ENCODE measurements at regions not wholly inside any gene's neighbourhood (a gene's known extent, or its start where the extent isn't known, plus 50 kb on each side); places are given as distances from the start of the nearest gene placed in this dataset.

DNA sequence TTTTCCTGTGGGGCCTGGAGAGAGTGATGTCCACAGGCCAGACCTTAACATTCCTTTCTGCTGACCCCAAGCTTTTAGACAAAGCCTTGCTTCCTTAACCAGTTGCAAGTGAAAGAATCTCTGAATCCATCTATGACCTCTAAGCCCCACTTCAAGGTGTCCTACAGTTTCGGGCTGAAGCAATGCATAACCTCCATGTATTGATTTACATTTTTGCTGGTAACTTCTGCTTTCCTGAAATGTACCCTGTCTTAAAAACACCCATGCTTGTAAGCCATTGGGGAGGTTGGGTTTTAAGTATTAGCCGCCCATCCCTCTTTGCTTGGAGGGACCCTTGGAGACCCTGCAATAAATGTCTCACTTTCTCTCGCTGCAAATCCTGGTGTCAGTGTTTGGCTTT, 190.6 kb downstream of the VRK1 start:
- TF ChIP-seq RFXAP (CRISPR knock-in tag; IDR thresholded peaks at IDR 0.05; ENCODE audit: borderline replicate concordance) (no peak), SAFB2 (CRISPR knock-in tag; IDR thresholded peaks at IDR 0.05; ENCODE audit: borderline replicate concordance, low read depth) (no peak), PHF8 (CRISPR knock-in tag; IDR thresholded peaks at IDR 0.05) (no peak)
- H3K4me1 ChIP-seq (ENCODE audit: insufficient read depth, low read length) = no peaks in the 10 kb centered on the region
- intact Hi-C loops (cut with micrococcal nuclease; ENCODE audit: unreplicated experiment) = no loop called here
- in situ Hi-C loops (cut with HindIII; ENCODE audit: extremely low pct_ligation_motif_present, low pct_unique_long_range_greater_than_20kb) = no loop called here
- H4K20me1 ChIP-seq (ENCODE audit: insufficient read depth, low read length) = no peaks in the 10 kb centered on the region
- H3K4me2 ChIP-seq (ENCODE audit: low read depth, low read length) = no peak overlapping the region
- DNase-seq (ENCODE audit: low spot score) (no peak), ATAC-seq (no peak), FAIRE-seq (no peak)
- POLR2A ChIA-PET = no interaction called here
- 28% methylated on average over 3 of the region's 3 CpGs for WGBS (ENCODE audit: low lambda C conversion rate)
- H3K4me3 ChIP-seq (replicated peaks in 1 of 3; ENCODE audit: insufficient read depth in 1 of 3, low read depth in 2 of 3, low read length in 3 of 3) = no peak overlapping the region
- no peaks in the 10 kb centered on the region for H3K9me3 ChIP-seq (ENCODE audit: low read length)
- no peak overlapping the region for H3K27ac ChIP-seq (ENCODE audit: extremely low read length, insufficient read depth, low read length)
- CTCF ChIA-PET (ENCODE audit: low intra/inter-chr PET ratio, low total read pairs) = no interaction called here
- H3K79me2 ChIP-seq (ENCODE audit: insufficient read depth, low read length) = no peaks in the 10 kb centered on the region
- H2AFZ ChIP-seq (ENCODE audit: low read length) = no peak overlapping the region
- no peaks in the 10 kb centered on the region for H3K27me3 ChIP-seq (ENCODE audit: control insufficient read depth in 1 of 2, insufficient read depth in 2 of 2, low read length in 2 of 2)
- no TSS peak for BruUV-seq (replicated peaks)
- no peaks in the 10 kb centered on the region for H3K36me3 ChIP-seq (replicated peaks in 1 of 2; ENCODE audit: control insufficient read depth in 1 of 2, insufficient read depth in 2 of 2, low read length in 2 of 2)
- H3K9ac ChIP-seq (ENCODE audit: insufficient read depth, low read depth, low read length) = no peak overlapping the region

DNA sequence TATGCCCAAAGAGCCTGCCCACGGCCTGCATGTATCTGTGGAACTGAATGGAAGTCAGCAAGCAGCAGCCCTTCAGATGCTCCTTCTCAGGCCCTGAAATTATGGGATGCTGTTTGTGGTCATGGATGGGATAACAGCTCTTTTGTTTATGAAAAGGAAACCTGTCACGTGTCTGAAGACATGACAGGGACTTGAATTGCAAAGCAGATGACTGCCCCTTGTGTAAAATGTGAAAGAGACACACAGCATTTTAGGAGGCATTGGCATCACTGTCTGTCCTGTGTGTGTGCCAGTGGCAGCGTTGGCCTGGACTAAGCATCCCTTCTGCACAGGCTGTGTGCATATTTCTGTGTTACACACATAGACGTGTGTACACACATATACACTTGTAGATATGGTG, 192.1 kb downstream of the VRK1 start:
- Histone ChIP-seq H3K79me2 (ENCODE audit: insufficient read depth, low read length) (no peaks in the 10 kb centered on the region), H4K20me1 (ENCODE audit: insufficient read depth, low read length) (no peaks in the 10 kb centered on the region), H3K9me3 (ENCODE audit: low read length) (no peaks in the 10 kb centered on the region), H2AFZ (ENCODE audit: low read length) (no peak overlapping the region), H3K36me3 (replicated peaks in 1 of 2; ENCODE audit: control insufficient read depth in 1 of 2, insufficient read depth in 2 of 2, low read length in 2 of 2) (no peaks in the 10 kb centered on the region), H3K27ac (ENCODE audit: extremely low read length, insufficient read depth, low read length) (no peak overlapping the region), H3K9ac (ENCODE audit: insufficient read depth, low read depth, low read length) (no peak overlapping the region), H3K4me2 (ENCODE audit: low read depth, low read length) (no peak overlapping the region), H3K4me1 (ENCODE audit: insufficient read depth, low read length) (no peaks in the 10 kb centered on the region), H3K27me3 (ENCODE audit: control insufficient read depth in 1 of 2, insufficient read depth in 2 of 2, low read length in 2 of 2) (no peaks in the 10 kb centered on the region), H3K4me3 (replicated peaks in 1 of 3; ENCODE audit: insufficient read depth in 1 of 3, low read depth in 2 of 3, low read length in 3 of 3) (no peak overlapping the region)
- no peak for FAIRE-seq
- CTCF ChIA-PET (ENCODE audit: low intra/inter-chr PET ratio, low total read pairs) = no interaction called here
- intact Hi-C loops (cut with micrococcal nuclease; ENCODE audit: unreplicated experiment) = no loop called here
- POLR2A ChIA-PET = no interaction called here
- BruUV-seq (replicated peaks) = no TSS peak
- no peak for ATAC-seq
- in situ Hi-C loops (cut with HindIII; ENCODE audit: extremely low pct_ligation_motif_present, low pct_unique_long_range_greater_than_20kb) = no loop called here
- DNase-seq (ENCODE audit: low spot score) = no peak
- 0% methylated on average over 4 of the region's 4 CpGs for WGBS (ENCODE audit: low lambda C conversion rate)
- TF ChIP-seq, protein P1, sequence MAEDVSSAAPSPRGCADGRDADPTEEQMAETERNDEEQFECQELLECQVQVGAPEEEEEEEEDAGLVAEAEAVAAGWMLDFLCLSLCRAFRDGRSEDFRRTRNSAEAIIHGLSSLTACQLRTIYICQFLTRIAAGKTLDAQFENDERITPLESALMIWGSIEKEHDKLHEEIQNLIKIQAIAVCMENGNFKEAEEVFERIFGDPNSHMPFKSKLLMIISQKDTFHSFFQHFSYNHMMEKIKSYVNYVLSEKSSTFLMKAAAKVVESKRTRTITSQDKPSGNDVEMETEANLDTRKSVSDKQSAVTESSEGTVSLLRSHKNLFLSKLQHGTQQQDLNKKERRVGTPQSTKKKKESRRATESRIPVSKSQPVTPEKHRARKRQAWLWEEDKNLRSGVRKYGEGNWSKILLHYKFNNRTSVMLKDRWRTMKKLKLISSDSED (CRISPR knock-in tag; IDR thresholded peaks at IDR 0.05) = no peak
- TF ChIP-seq, protein P2, sequence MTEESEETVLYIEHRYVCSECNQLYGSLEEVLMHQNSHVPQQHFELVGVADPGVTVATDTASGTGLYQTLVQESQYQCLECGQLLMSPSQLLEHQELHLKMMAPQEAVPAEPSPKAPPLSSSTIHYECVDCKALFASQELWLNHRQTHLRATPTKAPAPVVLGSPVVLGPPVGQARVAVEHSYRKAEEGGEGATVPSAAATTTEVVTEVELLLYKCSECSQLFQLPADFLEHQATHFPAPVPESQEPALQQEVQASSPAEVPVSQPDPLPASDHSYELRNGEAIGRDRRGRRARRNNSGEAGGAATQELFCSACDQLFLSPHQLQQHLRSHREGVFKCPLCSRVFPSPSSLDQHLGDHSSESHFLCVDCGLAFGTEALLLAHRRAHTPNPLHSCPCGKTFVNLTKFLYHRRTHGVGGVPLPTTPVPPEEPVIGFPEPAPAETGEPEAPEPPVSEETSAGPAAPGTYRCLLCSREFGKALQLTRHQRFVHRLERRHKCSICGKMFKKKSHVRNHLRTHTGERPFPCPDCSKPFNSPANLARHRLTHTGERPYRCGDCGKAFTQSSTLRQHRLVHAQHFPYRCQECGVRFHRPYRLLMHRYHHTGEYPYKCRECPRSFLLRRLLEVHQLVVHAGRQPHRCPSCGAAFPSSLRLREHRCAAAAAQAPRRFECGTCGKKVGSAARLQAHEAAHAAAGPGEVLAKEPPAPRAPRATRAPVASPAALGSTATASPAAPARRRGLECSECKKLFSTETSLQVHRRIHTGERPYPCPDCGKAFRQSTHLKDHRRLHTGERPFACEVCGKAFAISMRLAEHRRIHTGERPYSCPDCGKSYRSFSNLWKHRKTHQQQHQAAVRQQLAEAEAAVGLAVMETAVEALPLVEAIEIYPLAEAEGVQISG (CRISPR knock-in tag; IDR thresholded peaks at IDR 0.05) = no peak
- TF ChIP-seq FOXO1 (CRISPR knock-in tag; IDR thresholded peaks at IDR 0.05) (no peak), ZFAT (CRISPR knock-in tag; conservative IDR thresholded peaks at IDR 0.05) (no peak), ZNF703 (CRISPR knock-in tag; IDR thresholded peaks at IDR 0.05; ENCODE audit: borderline replicate concordance) (no peak), ZNF878 (CRISPR knock-in tag; IDR thresholded peaks at IDR 0.05) (no peak)
- TF ChIP-seq, protein P3, sequence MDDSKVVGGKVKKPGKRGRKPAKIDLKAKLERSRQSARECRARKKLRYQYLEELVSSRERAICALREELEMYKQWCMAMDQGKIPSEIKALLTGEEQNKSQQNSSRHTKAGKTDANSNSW (CRISPR knock-in tag; IDR thresholded peaks at IDR 0.05; ENCODE audit: borderline replicate concordance) = no peak
- TF ChIP-seq, protein P4, sequence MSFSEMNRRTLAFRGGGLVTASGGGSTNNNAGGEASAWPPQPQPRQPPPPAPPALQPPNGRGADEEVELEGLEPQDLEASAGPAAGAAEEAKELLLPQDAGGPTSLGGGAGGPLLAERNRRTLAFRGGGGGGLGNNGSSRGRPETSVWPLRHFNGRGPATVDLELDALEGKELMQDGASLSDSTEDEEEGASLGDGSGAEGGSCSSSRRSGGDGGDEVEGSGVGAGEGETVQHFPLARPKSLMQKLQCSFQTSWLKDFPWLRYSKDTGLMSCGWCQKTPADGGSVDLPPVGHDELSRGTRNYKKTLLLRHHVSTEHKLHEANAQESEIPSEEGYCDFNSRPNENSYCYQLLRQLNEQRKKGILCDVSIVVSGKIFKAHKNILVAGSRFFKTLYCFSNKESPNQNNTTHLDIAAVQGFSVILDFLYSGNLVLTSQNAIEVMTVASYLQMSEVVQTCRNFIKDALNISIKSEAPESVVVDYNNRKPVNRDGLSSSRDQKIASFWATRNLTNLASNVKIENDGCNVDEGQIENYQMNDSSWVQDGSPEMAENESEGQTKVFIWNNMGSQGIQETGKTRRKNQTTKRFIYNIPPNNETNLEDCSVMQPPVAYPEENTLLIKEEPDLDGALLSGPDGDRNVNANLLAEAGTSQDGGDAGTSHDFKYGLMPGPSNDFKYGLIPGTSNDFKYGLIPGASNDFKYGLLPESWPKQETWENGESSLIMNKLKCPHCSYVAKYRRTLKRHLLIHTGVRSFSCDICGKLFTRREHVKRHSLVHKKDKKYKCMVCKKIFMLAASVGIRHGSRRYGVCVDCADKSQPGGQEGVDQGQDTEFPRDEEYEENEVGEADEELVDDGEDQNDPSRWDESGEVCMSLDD (CRISPR knock-in tag; IDR thresholded peaks at IDR 0.05; ENCODE audit: borderline replicate concordance) = no peak

All from HepG2 (cell line).